GM19463 (cell line): ENCODE measurements at regions not wholly inside any gene's neighbourhood (a gene's known extent, or its start where the extent isn't known, plus 50 kb on each side); places are given as distances from the start of the nearest gene placed in this dataset.

ENCODE experiments used
- ATAC-seq: cut with Tn5 transposase; IDR thresholded peaks from one replicate; pipeline ENCODE4 v1.9.1; 2021; ENCODE audit warnings: mild to moderate bottlenecking, moderate library complexity; ENCODE audit not compliant: unreplicated experiment

- no peak for ATAC-seq
These were observed 652.5 kb downstream of the KCNJ3 start for GRCh38 chr2:155350783-155351580.

DNA sequence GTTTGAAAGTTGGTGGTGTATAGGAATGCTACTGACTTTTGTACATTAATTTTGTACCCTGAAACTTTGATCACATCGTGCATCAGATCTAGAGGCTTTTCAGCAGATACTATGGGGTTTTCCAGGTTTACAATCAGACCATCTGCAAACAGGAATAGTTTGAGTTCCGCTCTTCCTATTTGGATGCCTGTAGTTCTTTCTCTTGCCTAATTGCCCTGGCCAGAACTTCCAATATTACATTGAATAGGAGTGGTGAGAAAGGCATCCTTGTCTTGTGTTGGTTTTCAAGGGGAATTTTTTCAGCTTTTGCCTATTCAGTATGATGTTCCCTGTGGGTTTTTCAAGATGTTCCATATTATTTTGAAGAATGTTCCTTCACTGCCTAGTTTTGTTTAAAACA is 633.5 kb downstream of the KCNJ3 start:
- no peak for ATAC-seq

GRCh38 chr2:155320236-155320635 is 621.7 kb downstream of the KCNJ3 start:
- no peak for ATAC-seq

DNA sequence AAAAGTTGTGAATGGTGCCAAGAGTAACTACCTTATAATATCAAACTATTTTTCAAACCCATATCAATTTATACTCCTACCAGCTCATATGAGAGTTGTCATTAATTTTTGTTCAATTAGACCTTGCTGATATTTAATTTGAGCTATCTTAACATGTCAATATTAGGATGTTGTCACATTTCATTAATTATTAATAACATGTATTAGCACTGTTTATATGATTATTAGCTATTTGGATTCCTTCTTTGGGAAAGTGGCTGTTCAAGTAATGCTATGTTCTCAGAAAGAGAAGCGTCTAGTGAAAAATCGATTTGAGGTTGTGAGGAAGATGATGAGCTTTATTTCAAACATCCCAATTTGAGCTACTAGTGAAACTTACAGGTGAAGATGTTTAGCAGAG is 620.2 kb downstream of the KCNJ3 start:
- no peak for ATAC-seq

DNA sequence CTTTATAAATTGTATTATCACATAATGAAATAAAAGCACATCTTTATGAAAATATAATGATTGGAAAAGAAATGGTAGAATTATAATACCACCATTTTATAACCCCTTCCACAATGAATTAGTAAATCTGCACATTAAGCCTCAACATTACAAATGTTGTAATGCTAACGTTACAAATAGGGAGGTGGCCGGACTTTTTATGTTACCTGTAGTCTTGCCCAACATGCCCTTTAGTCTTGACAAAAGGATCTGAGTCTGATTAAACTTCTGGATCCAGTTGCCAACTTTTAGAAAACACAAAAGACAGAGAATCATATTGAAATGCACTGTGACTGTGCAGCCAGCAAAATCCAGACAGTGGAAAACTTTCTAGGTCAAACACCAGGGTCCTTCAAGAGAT is 617.3 kb downstream of the KCNJ3 start:
- ATAC-seq: no peak

GRCh38 chr2:155310589-155310988 is 612.1 kb downstream of the KCNJ3 start:
- no peak for ATAC-seq

DNA sequence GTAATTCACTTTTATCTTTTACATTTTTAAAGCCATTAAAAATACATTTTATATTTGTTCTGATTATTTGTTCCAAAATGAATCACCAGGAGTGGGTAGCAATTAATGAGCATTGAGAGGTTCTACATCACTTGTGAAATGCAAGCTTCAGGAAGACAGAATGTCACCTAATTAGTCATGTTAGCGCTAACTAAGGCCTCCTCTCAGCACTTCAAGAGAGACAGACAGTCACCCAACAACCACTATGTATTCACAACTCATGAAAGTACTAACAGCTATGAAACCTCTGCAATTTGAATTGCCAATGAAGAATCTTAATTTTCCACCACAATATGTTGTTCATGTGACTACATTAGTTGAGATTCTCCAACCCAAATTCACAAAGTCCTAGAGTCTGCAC is 611.0 kb downstream of the KCNJ3 start:
- no peak for ATAC-seq

- no peak for ATAC-seq
These were observed 610.0 kb downstream of the KCNJ3 start for GRCh38 chr2:155308367-155309009.

DNA sequence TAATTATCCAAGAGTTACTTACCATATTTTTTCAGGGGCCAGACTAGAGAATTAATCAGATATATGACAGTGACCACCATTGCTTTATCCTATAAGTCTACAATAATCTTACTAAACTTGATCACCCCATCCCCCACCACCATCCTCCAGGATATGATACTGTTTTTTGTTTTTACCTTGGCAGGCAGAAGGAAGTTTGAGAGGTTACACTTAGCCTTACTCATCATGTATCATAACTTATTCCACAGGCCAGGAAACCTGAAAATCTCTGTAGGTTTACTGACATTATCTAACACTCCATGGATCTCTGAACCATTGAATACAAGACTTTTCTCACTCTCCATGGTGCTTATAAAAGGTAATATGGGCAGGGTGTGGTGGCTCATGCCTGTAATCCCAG is 602.7 kb downstream of the KCNJ3 start:
- no peak for ATAC-seq

DNA sequence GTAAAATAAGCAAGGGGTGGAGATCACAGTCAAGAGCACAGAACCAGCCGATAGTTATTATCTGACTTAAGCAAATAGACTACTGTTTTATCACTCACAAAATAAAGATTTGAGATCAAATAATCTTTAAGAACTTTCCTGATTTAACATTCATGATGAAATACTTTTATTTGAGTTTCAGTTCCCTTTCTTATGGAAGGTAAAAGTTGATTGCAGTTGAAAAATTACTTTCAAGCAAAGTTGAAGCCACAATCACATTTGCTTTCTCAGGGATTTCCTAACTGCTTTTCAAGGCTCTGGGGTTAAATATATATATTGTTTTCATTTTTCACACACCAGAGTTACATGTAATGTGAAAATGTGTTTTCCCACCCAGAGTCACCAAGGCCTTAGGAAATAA is 599.5 kb downstream of the KCNJ3 start:
- ATAC-seq: no peak

DNA sequence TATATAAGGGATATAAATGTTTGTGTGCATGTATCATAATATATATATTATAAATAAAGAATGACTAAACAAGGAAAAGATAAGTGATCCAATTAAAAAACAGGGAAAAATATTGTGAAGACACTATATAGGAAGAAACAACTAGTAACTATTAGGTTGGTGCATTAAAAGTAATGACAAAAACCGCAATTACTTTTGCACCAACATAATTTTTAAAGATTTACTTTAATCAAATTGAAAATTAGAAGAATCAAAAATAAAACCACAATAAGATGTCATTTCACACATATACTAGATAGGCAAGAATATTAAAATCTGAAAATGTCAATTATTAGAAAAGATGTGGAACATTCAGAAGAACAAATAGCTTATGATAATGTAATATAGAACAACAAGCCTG is 595.9 kb downstream of the KCNJ3 start:
- ATAC-seq: no peak

DNA sequence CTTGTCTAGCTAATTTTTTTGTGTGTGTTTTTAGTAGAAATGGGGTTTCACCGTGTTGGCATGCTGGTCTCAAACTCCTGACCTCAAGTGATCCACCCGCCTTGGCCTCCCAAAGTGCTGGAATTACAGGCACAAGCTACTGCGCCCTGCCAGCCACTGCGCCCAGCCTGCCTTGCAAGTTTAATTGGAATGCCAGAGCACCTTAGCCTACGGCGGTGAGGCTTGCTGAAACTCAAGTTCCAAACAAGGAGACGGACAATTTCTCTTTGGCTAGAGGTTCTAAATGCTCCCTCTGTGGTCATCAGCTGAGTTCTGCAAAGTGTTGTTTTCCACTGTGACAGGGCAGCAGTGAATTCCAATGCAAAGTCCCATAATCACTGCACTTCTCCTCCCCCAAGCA is 583.4 kb downstream of the KCNJ3 start:
- ATAC-seq: no peak

DNA sequence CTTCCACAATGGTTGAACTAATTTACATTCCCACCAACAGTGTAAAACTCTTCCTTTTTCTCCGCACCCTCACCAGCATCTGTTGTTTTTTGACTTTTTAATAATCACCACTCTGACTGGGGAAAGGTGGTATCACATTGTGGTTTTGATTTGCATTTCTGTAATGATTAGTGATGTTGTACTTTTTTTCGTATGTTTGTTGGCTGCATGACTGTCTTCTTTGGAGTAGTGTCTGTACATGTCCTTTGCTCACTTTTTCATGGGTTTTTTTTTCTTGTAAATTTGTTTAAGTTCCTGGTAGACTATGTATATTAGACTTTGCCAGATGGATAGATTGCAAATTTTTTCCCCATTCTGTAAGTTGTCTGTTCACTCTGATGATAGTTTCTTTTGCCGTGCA is 574.8 kb downstream of the KCNJ3 start:
- no peak for ATAC-seq

DNA sequence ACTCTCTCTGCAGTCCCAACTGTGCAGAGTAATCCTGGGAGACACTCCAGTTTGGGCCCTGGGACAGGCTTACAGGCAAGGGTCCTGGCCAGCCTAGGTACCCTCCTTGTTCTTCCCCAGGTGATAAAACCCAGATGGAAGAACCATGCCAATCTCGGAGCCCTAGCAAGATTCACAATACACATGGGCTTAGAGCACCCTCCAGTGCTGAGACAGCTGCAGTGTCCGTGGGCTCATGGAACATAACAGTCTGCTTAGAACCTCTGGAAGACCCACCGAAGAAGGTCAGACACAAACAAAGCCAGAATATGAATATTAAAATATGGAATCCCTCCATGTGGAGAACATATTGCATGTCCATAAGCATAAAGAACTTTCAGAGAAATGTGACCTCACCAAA is 568.1 kb downstream of the KCNJ3 start:
- ATAC-seq: no peak

DNA sequence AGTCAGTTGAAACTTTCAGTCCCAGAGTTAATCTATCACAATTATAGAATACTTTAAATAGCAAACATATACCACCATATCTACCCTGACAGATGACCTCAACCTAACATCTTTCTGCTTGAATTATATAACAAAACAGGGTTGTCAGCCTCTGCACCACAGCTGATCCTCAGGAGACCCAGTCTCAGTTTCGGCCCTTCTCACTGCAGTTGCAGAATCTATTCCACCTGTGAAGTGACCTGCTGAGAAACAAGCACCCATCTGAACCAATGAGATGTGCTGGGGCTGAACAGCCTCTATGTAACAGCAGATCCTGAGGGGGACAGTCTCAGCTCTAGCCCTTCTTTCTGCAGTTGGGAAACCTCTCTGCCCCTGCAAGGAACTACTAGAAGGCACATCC is 567.6 kb downstream of the KCNJ3 start:
- ATAC-seq: no peak

GRCh38 chr2:155256803-155257202 is 558.3 kb downstream of the KCNJ3 start:
- ATAC-seq: no peak

DNA sequence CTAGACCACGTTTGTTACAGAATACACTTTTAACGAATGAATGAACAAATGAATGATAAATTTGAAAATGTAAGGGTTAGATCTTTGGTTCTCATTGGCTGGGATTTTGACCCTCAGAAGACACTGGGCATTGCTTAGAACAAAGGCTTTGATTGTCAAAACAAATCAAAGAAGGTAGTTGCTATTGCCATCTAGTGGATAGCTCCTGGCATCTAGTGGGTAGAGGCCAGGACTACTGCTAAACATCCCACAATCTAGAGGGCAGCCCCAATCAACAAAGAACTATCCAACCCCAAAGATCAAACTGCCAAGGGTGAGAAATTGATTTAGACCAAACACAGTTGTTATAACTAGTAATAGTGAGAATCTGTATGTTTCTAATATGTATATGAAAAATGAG is 552.3 kb downstream of the KCNJ3 start:
- peak; percentile 71 for ATAC-seq

DNA sequence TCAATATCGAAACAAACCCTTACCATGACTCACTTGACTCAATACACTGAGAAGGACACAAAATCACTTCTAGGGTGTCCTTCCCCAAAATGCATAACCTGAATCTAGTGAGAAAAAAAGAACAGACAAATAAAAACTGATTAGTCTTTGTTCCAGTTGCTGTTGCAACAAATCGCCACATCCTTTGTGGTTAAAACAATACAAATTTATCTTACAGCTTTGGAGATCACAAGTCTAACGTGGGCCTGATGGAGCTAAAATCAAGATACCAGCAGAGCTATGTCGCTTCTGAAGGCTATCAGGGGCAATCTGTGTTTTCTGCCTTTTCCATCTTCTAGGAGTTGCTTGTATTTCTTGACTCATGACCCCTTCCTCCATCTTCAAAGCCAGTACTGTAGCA is 541.7 kb downstream of the KCNJ3 start:
- ATAC-seq: no peak

GRCh38 chr2:155235710-155236109 is 537.2 kb downstream of the KCNJ3 start:
- no peak for ATAC-seq

DNA sequence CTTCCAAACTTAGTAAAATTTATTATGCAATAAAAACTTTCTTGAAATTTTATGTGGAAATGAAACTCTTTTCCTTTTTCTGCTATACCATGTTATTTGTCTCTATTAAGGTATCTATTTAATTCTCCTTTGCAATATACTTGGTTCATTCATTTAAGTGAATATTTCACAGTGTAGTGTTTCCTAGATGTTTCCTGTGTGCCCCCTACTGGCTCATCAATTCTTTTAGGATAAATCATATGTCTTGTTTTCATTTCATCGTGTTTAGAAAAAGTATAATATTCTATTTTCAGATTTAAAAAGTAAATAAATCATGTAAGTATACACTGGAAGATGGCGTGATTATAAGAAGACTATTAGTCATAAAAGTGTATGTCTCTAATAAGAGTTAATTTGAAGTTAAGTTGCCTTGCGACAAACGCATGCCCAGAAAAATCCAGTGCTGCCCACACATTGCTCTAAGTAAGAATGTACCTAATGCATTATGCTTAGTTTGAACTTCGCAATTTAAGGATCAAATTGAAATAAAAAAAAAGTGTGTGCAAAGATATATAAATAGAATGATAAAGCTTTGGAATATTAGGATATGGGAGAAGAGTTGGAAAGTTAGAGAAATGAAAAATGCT is 525.4 kb downstream of the KCNJ3 start:
- no peak for ATAC-seq

- no peak for ATAC-seq
These were observed 520.5 kb downstream of the KCNJ3 start for GRCh38 chr2:155218945-155219344.

- ATAC-seq: no peak
These were observed 519.9 kb downstream of the KCNJ3 start for GRCh38 chr2:155218292-155218924.
